GM23338 (cell line): ENCODE measurements at regions not wholly inside any gene's neighbourhood (a gene's known extent, or its start where the extent isn't known, plus 50 kb on each side); places are given as distances from the start of the nearest gene placed in this dataset.

ENCODE experiments used
- ATAC-seq: fragments of 200-7000 bp; cut with Tn5 transposase; 3 replicates; pipeline ENCODE4 v1.9.1; 2020
- DNase-seq: peaks from one replicate; pipeline ENCODE4 v3.0.0-alpha.2; 2015; ENCODE audit warnings: low spot score
- H2AFZ ChIP-seq: fragments of 200-600 bp; sonication (generic); 2 replicates; pipeline ENCODE4 v1.8.0; 2016; ENCODE audit warnings: antibody characterized with exemption, mild to moderate bottlenecking, moderate library complexity
- H3F3A ChIP-seq: fragments of 200-600 bp; sonication (generic); replicated peaks from 2 replicates; pipeline ENCODE4 v1.8.0; 2017; ENCODE audit warnings: antibody characterized with exemption, mixed run types, low read depth
- H3K27ac ChIP-seq: fragments of 200-600 bp; sonication (generic); 2 replicates; pipeline ENCODE4 v1.6.1; 2016; ENCODE audit warnings: low read depth
- H3K27me3 ChIP-seq: fragments of 200-600 bp; sonication (generic); 2 replicates; pipeline ENCODE4 v1.8.0; 2016; ENCODE audit warnings: mild to moderate bottlenecking, mixed run types, moderate library complexity; ENCODE audit not compliant: insufficient read depth
- H3K36me3 ChIP-seq: fragments of 200-600 bp; sonication (generic); 2 replicates; pipeline ENCODE4 v1.8.0; 2016; ENCODE audit warnings: mild to moderate bottlenecking; ENCODE audit not compliant: insufficient read depth
- H3K4me1 ChIP-seq: fragments of 200-600 bp; sonication (generic); 2 replicates; pipeline ENCODE4 v1.8.0; 2016; ENCODE audit warnings: mild to moderate bottlenecking, moderate library complexity; ENCODE audit not compliant: insufficient read depth
- H3K4me2 ChIP-seq: fragments of 200-600 bp; sonication (generic); 2 replicates; pipeline ENCODE4 v1.7.1; 2017; ENCODE audit warnings: mixed run types
- H3K4me3 ChIP-seq: fragments of 200-600 bp; sonication (generic); 2 replicates; pipeline ENCODE4 v1.6.1; 2016; ENCODE audit warnings: mixed run types
- H3K79me2 ChIP-seq: fragments of 200-600 bp; sonication (generic); replicated peaks from 2 replicates; pipeline ENCODE4 v1.8.0; 2017; ENCODE audit warnings: mild to moderate bottlenecking; ENCODE audit not compliant: insufficient read depth
- H3K9me2 ChIP-seq: fragments of 200-600 bp; sonication (generic); 2 replicates; pipeline ENCODE4 v1.8.0; 2017; ENCODE audit not compliant: insufficient read depth
- H4K20me1 ChIP-seq: fragments of 200-600 bp; sonication (generic); replicated peaks from 2 replicates; pipeline ENCODE4 v1.8.0; 2017; ENCODE audit warnings: mild to moderate bottlenecking; ENCODE audit not compliant: insufficient read depth
- H3K27ac Mint-ChIP-seq: 2 replicates; pipeline ENCODE4 v1.8.0; 2020; ENCODE audit warnings: inconsistent platforms, mild to moderate bottlenecking, moderate library complexity, mixed read lengths
- H3K27me3 Mint-ChIP-seq: 3 replicates; pipeline ENCODE4 v1.8.0; 2022; ENCODE audit warnings: low read depth, mild to moderate bottlenecking, moderate library complexity, mixed read lengths, inconsistent platforms; ENCODE audit not compliant: insufficient read depth, poor library complexity
- H3K36me3 Mint-ChIP-seq: 3 replicates; pipeline ENCODE4 v1.8.0; 2021; ENCODE audit warnings: low read depth, mild to moderate bottlenecking, inconsistent platforms, moderate library complexity, mixed read lengths
- H3K4me1 Mint-ChIP-seq: 3 replicates; pipeline ENCODE4 v1.8.0; 2020; ENCODE audit warnings: mild to moderate bottlenecking, inconsistent platforms, mixed read lengths
- H3K4me3 Mint-ChIP-seq: 3 replicates; pipeline ENCODE4 v1.8.0; 2021; ENCODE audit warnings: moderate library complexity, mild to moderate bottlenecking, inconsistent platforms, mixed read lengths
- H3K9me3 Mint-ChIP-seq: 3 replicates; pipeline ENCODE4 v1.8.0; 2020; ENCODE audit warnings: moderate library complexity, mild to moderate bottlenecking, inconsistent platforms, mixed read lengths
- CTCF ChIP-seq, 2 experiments: fragments of 200-600 bp in 1 of 2; sonication (generic) in 1 of 2; conservative IDR thresholded peaks; 2 replicates each; pipeline versions ENCODE4 v1.5.1 to v1.6.1; 2016 to 2017; ENCODE audit warnings: antibody characterized with exemption in 2 of 2, low read depth in 2 of 2, mild to moderate bottlenecking in 2 of 2, moderate library complexity in 1 of 2
- EZH2phosphoT487 ChIP-seq: fragments of 200-600 bp; sonication (generic); IDR thresholded peaks from one replicate; pipeline ENCODE4 v1.8.1; 2018; ENCODE audit warnings: antibody characterized with exemption; ENCODE audit not compliant: unreplicated experiment
- JUNB ChIP-seq: IDR thresholded peaks from one replicate; pipeline ENCODE4 v1.6.1; 2016; ENCODE audit warnings: antibody characterized with exemption; ENCODE audit not compliant: unreplicated experiment
- NANOG ChIP-seq: IDR thresholded peaks from 2 replicates; pipeline ENCODE4 v1.6.1; 2016; ENCODE audit warnings: antibody characterized with exemption, borderline replicate concordance
- STAT1 ChIP-seq: IDR thresholded peaks from one replicate; pipeline ENCODE4 v1.6.1; 2016; ENCODE audit warnings: antibody characterized with exemption; ENCODE audit not compliant: unreplicated experiment
- ZNF114 ChIP-seq: fragments of 250-450 bp; sonication (Bioruptor Pico); IDR thresholded peaks from 2 replicates; pipeline ENCODE4 v1.5.0; 2020; ENCODE audit warnings: mild to moderate bottlenecking, moderate library complexity
- ZNF331 ChIP-seq: fragments of 250-450 bp; sonication (Bioruptor Pico); IDR thresholded peaks from 2 replicates; pipeline ENCODE4 v1.5.0; 2020; ENCODE audit warnings: low read depth, mild to moderate bottlenecking, moderate library complexity
- ZNF462 ChIP-seq: fragments of 250-450 bp; sonication (Bioruptor Pico); IDR thresholded peaks from 2 replicates; pipeline ENCODE4 v1.5.0; 2020; ENCODE audit warnings: mild to moderate bottlenecking, moderate library complexity
- TF ChIP-seq, protein P1 (sequence below): IDR thresholded peaks from one replicate; pipeline ENCODE4 v1.6.1; 2018; ENCODE audit warnings: antibody characterized with exemption; ENCODE audit not compliant: unreplicated experiment

GRCh38 chrX:20382518-20383297 lies 116.0 kb upstream of the RPS6KA3 start:
- Mint-ChIP-seq H3K36me3 (no peaks in the 10 kb centered on the region), H3K4me3 (no peak overlapping the region), H3K27me3 (no peaks in the 10 kb centered on the region), H3K27ac (no peak overlapping the region), H3K9me3 (no peaks in the 10 kb centered on the region), H3K4me1 (no peaks in the 10 kb centered on the region)
- TF ChIP-seq STAT1 (no peak), CTCF (conservative IDR thresholded peaks at IDR 0.05; ENCODE audit: low read depth in 2 of 2) (no peak), NANOG (no peak)
- TF ChIP-seq, protein P1, sequence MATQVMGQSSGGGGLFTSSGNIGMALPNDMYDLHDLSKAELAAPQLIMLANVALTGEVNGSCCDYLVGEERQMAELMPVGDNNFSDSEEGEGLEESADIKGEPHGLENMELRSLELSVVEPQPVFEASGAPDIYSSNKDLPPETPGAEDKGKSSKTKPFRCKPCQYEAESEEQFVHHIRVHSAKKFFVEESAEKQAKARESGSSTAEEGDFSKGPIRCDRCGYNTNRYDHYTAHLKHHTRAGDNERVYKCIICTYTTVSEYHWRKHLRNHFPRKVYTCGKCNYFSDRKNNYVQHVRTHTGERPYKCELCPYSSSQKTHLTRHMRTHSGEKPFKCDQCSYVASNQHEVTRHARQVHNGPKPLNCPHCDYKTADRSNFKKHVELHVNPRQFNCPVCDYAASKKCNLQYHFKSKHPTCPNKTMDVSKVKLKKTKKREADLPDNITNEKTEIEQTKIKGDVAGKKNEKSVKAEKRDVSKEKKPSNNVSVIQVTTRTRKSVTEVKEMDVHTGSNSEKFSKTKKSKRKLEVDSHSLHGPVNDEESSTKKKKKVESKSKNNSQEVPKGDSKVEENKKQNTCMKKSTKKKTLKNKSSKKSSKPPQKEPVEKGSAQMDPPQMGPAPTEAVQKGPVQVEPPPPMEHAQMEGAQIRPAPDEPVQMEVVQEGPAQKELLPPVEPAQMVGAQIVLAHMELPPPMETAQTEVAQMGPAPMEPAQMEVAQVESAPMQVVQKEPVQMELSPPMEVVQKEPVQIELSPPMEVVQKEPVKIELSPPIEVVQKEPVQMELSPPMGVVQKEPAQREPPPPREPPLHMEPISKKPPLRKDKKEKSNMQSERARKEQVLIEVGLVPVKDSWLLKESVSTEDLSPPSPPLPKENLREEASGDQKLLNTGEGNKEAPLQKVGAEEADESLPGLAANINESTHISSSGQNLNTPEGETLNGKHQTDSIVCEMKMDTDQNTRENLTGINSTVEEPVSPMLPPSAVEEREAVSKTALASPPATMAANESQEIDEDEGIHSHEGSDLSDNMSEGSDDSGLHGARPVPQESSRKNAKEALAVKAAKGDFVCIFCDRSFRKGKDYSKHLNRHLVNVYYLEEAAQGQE: no peak
- no peak for DNase-seq
- Histone ChIP-seq H4K20me1 (no peaks in the 10 kb centered on the region), H3K79me2 (no peaks in the 10 kb centered on the region), H3K36me3 (no peaks in the 10 kb centered on the region), H3K4me2 (no peak overlapping the region), H3K9me2 (no peaks in the 10 kb centered on the region), H3K27me3 (no peaks in the 10 kb centered on the region), H3K27ac (no peak overlapping the region), H3K4me1 (no peaks in the 10 kb centered on the region), H3F3A (no peaks in the 10 kb centered on the region), H2AFZ (no peak overlapping the region), H3K4me3 (no peak overlapping the region)
- no peak for ATAC-seq

DNA sequence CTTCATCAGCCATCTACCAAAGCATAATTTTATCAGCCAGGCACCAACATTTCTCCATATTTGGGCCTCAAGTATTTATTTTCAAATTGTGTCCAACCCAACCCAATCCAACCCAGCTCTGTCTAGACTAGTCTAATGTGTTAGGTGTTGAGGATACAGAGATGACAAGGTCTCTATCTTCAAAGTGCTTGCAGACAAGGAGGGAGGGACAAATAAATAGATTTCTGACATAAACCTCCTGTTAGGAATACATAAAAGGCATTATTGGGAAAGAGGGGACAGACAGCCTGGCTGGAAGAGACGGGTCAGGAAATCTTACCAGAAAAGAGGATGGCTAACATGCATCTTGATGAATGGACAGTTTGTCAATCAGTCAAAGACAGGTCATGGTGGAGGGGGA lies 115.4 kb upstream of the RPS6KA3 start:
- Mint-ChIP-seq H3K4me1 (no peaks in the 10 kb centered on the region), H3K27me3 (no peaks in the 10 kb centered on the region), H3K27ac (no peak overlapping the region), H3K4me3 (no peak overlapping the region), H3K36me3 (no peaks in the 10 kb centered on the region), H3K9me3 (no peaks in the 10 kb centered on the region)
- no peak overlapping the region for H3K27ac ChIP-seq
- H4K20me1 ChIP-seq: no peaks in the 10 kb centered on the region
- no peaks in the 10 kb centered on the region for H3K4me1 ChIP-seq
- H3K27me3 ChIP-seq: no peaks in the 10 kb centered on the region
- H3K4me2 ChIP-seq: no peak overlapping the region
- DNase-seq (no peak), ATAC-seq (no peak)
- H3K79me2 ChIP-seq: no peaks in the 10 kb centered on the region
- H2AFZ ChIP-seq: no peak overlapping the region
- no peaks in the 10 kb centered on the region for H3K9me2 ChIP-seq
- no peaks in the 10 kb centered on the region for H3K36me3 ChIP-seq
- H3K4me3 ChIP-seq: no peak overlapping the region
- H3F3A ChIP-seq: no peaks in the 10 kb centered on the region
- TF ChIP-seq ZNF462 (CRISPR knock-in tag) (no peak), STAT1 (no peak), EZH2phosphoT487 (no peak), ZNF331 (CRISPR knock-in tag) (no peak), JUNB (no peak), ZNF114 (CRISPR knock-in tag) (no peak)
